ENCODE measurements at regions not wholly inside any gene's neighbourhood (a gene's known extent, or its start where the extent isn't known, plus 50 kb on each side); places are given as distances from the start of the nearest gene placed in this dataset.

GRCh38 chr6:87921034-87921433, 126.6 kb upstream of the SPACA1 start:
- in situ Hi-C loops (cut with MboI): no loop called here
- H3K4me1 ChIP-seq (ENCODE audit: insufficient read depth): no peaks in the 10 kb centered on the region
- no peak overlapping the region for H3K27ac ChIP-seq
- no peak overlapping the region for H3K4me3 ChIP-seq
- no peak overlapping the region for H2AFZ ChIP-seq
- TF ChIP-seq EZH2 (IDR thresholded peaks at IDR 0.05; ENCODE audit: insufficient read depth, poor library complexity, severe bottlenecking) (no peak), EZH2phosphoT487 (IDR thresholded peaks at IDR 0.05; ENCODE audit: insufficient read depth, low read depth) (no peak)
- H3K36me3 ChIP-seq (ENCODE audit: low read depth): no peaks in the 10 kb centered on the region
- no peaks in the 10 kb centered on the region for H3F3A ChIP-seq (ENCODE audit: insufficient read depth)
- H3K9ac ChIP-seq: no peak overlapping the region
- peaks cover 59% of the 10 kb centered on the region for H3K27me3 ChIP-seq (replicated peaks; ENCODE audit: insufficient read depth)
- no peaks in the 10 kb centered on the region for H3K9me3 ChIP-seq (ENCODE audit: low read depth)
- no peak for DNase-seq
- no peaks in the 10 kb centered on the region for H3K9me2 ChIP-seq (ENCODE audit: insufficient read depth)
- WGBS, 2 experiments (ENCODE audit: low coverage in 1 of 2, low lambda C conversion rate in 2 of 2, missing lambda C conversion rate in 2 of 2): 91 to 94% methylated on average over 1 of the region's 1 CpG
- no peaks in the 10 kb centered on the region for H3K79me2 ChIP-seq (ENCODE audit: insufficient read depth)
- no peak overlapping the region for H3K4me2 ChIP-seq (ENCODE audit: unreplicated experiment)
- H4K20me1 ChIP-seq (ENCODE audit: insufficient read depth): no peaks in the 10 kb centered on the region

GRCh38 chr6:87920245-87920644, 127.4 kb upstream of the SPACA1 start:
- Histone ChIP-seq H2AFZ (no peak overlapping the region), H3K4me2 (ENCODE audit: unreplicated experiment) (no peak overlapping the region), H3F3A (ENCODE audit: insufficient read depth) (no peaks in the 10 kb centered on the region), H3K9me2 (ENCODE audit: insufficient read depth) (no peaks in the 10 kb centered on the region), H3K79me2 (ENCODE audit: insufficient read depth) (no peaks in the 10 kb centered on the region), H3K27ac (no peak overlapping the region), H3K4me1 (ENCODE audit: insufficient read depth) (no peaks in the 10 kb centered on the region), H3K9ac (no peak overlapping the region), H3K27me3 (replicated peaks; ENCODE audit: insufficient read depth) (peaks cover 61% of the 10 kb centered on the region), H3K36me3 (ENCODE audit: low read depth) (no peaks in the 10 kb centered on the region), H4K20me1 (ENCODE audit: insufficient read depth) (no peaks in the 10 kb centered on the region), H3K4me3 (no peak overlapping the region), H3K9me3 (ENCODE audit: low read depth) (no peaks in the 10 kb centered on the region)
- DNase-seq: no peak
- 66 to 68% methylated on average over 3 of the region's 3 CpGs for WGBS, 2 experiments (ENCODE audit: low coverage in 1 of 2, low lambda C conversion rate in 2 of 2, missing lambda C conversion rate in 2 of 2)
- no peak for TF ChIP-seq EZH2phosphoT487 (IDR thresholded peaks at IDR 0.05; ENCODE audit: insufficient read depth, low read depth)
- no peak for TF ChIP-seq EZH2 (IDR thresholded peaks at IDR 0.05; ENCODE audit: insufficient read depth, poor library complexity, severe bottlenecking)
- in situ Hi-C loops (cut with MboI): no loop called here

GRCh38 chr6:87919416-87919815, 128.2 kb upstream of the SPACA1 start:
- WGBS, 2 experiments (ENCODE audit: low coverage in 1 of 2, low lambda C conversion rate in 2 of 2, missing lambda C conversion rate in 2 of 2): 56 to 63% methylated on average over 1 of the region's 1 CpG

GRCh38 chr6:87919001-87919400, 128.6 kb upstream of the SPACA1 start:
- H3K9me3 ChIP-seq (ENCODE audit: low read depth): no peaks in the 10 kb centered on the region
- in situ Hi-C loops (cut with MboI): no loop called here
- no peak overlapping the region for H3K4me2 ChIP-seq (ENCODE audit: unreplicated experiment)
- WGBS, 2 experiments (ENCODE audit: low coverage in 1 of 2, low lambda C conversion rate in 2 of 2, missing lambda C conversion rate in 2 of 2): 39 to 53% methylated on average over 1 of the region's 1 CpG
- H3K27me3 ChIP-seq (replicated peaks; ENCODE audit: insufficient read depth): peaks cover 61% of the 10 kb centered on the region
- H3K36me3 ChIP-seq (ENCODE audit: low read depth): no peaks in the 10 kb centered on the region
- H3K4me3 ChIP-seq: no peak overlapping the region
- no peaks in the 10 kb centered on the region for H4K20me1 ChIP-seq (ENCODE audit: insufficient read depth)
- no peaks in the 10 kb centered on the region for H3K9me2 ChIP-seq (ENCODE audit: insufficient read depth)
- no peak overlapping the region for H3K9ac ChIP-seq
- TF ChIP-seq EZH2 (IDR thresholded peaks at IDR 0.05; ENCODE audit: insufficient read depth, poor library complexity, severe bottlenecking) (no peak), EZH2phosphoT487 (IDR thresholded peaks at IDR 0.05; ENCODE audit: insufficient read depth, low read depth) (no peak)
- H3K27ac ChIP-seq: no peak overlapping the region
- DNase-seq: no peak
- no peaks in the 10 kb centered on the region for H3K79me2 ChIP-seq (ENCODE audit: insufficient read depth)
- H2AFZ ChIP-seq: no peak overlapping the region
- no peaks in the 10 kb centered on the region for H3F3A ChIP-seq (ENCODE audit: insufficient read depth)
- no peaks in the 10 kb centered on the region for H3K4me1 ChIP-seq (ENCODE audit: insufficient read depth)

More at GRCh38 chr6:87919416-87919815, 128.2 kb upstream of the SPACA1 start:
- Histone ChIP-seq H3K4me3 (no peak overlapping the region), H3K36me3 (ENCODE audit: low read depth) (no peaks in the 10 kb centered on the region), H3K9ac (no peak overlapping the region), H3K27ac (no peak overlapping the region), H3K4me1 (ENCODE audit: insufficient read depth) (no peaks in the 10 kb centered on the region), H3K4me2 (ENCODE audit: unreplicated experiment) (no peak overlapping the region), H3K79me2 (ENCODE audit: insufficient read depth) (no peaks in the 10 kb centered on the region), H2AFZ (no peak overlapping the region), H4K20me1 (ENCODE audit: insufficient read depth) (no peaks in the 10 kb centered on the region), H3F3A (ENCODE audit: insufficient read depth) (no peaks in the 10 kb centered on the region), H3K9me3 (ENCODE audit: low read depth) (no peaks in the 10 kb centered on the region), H3K27me3 (replicated peaks; ENCODE audit: insufficient read depth) (peaks cover 61% of the 10 kb centered on the region), H3K9me2 (ENCODE audit: insufficient read depth) (no peaks in the 10 kb centered on the region)
- no peak for DNase-seq
- in situ Hi-C loops (cut with MboI): no loop called here
- TF ChIP-seq EZH2 (IDR thresholded peaks at IDR 0.05; ENCODE audit: insufficient read depth, poor library complexity, severe bottlenecking) (no peak), EZH2phosphoT487 (IDR thresholded peaks at IDR 0.05; ENCODE audit: insufficient read depth, low read depth) (no peak)

DNA sequence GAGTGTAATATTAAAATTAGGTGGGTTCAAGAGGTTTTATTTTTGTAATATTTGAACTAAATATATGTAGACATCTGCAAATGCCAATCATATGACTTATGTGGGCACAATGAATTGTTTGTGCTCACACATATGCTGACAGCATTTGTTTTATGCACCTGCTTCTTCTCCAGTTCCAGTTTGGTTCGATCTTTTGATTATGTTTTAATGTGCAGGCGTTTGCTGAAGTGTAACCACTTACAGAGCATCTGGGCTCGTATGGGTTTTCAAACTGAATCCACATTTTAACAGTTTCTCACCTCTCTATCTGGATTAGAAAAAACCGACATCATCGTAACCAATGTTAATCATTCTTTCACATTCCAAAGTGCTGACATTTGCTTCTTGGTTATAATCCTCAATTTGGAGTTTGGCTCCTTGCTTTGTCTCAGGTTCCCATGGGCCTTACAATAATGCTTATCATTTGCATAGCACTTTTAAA, 129.1 kb upstream of the SPACA1 start:
- Histone ChIP-seq H2AFZ (no peak overlapping the region), H3K27ac (no peak overlapping the region)

More for the DNA sequence above, 129.1 kb upstream of the SPACA1 start:
- H3K9me2 ChIP-seq (ENCODE audit: insufficient read depth): no peaks in the 10 kb centered on the region
- no peak overlapping the region for H3K4me3 ChIP-seq
- H3K36me3 ChIP-seq (ENCODE audit: low read depth): no peaks in the 10 kb centered on the region
- peak; percentile 7 for DNase-seq
- TF ChIP-seq EZH2phosphoT487 (IDR thresholded peaks at IDR 0.05; ENCODE audit: insufficient read depth, low read depth) (no peak), EZH2 (IDR thresholded peaks at IDR 0.05; ENCODE audit: insufficient read depth, poor library complexity, severe bottlenecking) (no peak)
- H3K9ac ChIP-seq: no peak overlapping the region
- WGBS, 2 experiments (ENCODE audit: low coverage in 1 of 2, low lambda C conversion rate in 2 of 2, missing lambda C conversion rate in 2 of 2): 5 to 9% methylated on average over 5 of the region's 5 CpGs
- H4K20me1 ChIP-seq (ENCODE audit: insufficient read depth): no peaks in the 10 kb centered on the region
- H3K4me1 ChIP-seq (ENCODE audit: insufficient read depth): no peaks in the 10 kb centered on the region
- H3K79me2 ChIP-seq (ENCODE audit: insufficient read depth): no peaks in the 10 kb centered on the region
- in situ Hi-C loops (cut with MboI): no loop called here
- H3F3A ChIP-seq (ENCODE audit: insufficient read depth): no peaks in the 10 kb centered on the region
- H3K4me2 ChIP-seq (ENCODE audit: unreplicated experiment): no peak overlapping the region
- no peaks in the 10 kb centered on the region for H3K9me3 ChIP-seq (ENCODE audit: low read depth)
- peaks cover 62% of the 10 kb centered on the region for H3K27me3 ChIP-seq (replicated peaks; ENCODE audit: insufficient read depth)

All from GM23248 (cell line).